ENCODE measurements at regions not wholly inside any gene's neighbourhood (a gene's known extent, or its start where the extent isn't known, plus 50 kb on each side); places are given as distances from the start of the nearest gene placed in this dataset.
A peak's percentile ranks its signal among the peaks of the same experiment; 100 is the strongest.

DNA sequence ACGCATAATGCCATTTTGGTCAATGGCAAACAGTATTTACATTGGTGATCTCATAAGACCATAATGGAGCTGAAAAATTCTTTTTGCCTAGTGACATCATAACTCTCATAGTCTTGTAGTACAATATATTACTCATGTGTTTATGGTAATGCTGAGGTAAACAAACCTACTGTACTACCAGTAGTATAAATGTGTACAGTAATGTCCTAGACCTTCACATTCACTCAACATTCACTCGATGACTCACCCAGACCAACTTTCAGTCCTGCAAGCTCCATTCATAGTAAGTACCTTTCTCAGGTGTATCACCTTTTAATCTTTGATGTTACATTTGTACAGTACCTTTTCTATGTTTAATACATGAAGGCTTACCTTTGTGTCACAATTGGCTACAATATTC lies 558.2 kb upstream of the PIK3C3 start (continued):
- TF ChIP-seq, protein P1, sequence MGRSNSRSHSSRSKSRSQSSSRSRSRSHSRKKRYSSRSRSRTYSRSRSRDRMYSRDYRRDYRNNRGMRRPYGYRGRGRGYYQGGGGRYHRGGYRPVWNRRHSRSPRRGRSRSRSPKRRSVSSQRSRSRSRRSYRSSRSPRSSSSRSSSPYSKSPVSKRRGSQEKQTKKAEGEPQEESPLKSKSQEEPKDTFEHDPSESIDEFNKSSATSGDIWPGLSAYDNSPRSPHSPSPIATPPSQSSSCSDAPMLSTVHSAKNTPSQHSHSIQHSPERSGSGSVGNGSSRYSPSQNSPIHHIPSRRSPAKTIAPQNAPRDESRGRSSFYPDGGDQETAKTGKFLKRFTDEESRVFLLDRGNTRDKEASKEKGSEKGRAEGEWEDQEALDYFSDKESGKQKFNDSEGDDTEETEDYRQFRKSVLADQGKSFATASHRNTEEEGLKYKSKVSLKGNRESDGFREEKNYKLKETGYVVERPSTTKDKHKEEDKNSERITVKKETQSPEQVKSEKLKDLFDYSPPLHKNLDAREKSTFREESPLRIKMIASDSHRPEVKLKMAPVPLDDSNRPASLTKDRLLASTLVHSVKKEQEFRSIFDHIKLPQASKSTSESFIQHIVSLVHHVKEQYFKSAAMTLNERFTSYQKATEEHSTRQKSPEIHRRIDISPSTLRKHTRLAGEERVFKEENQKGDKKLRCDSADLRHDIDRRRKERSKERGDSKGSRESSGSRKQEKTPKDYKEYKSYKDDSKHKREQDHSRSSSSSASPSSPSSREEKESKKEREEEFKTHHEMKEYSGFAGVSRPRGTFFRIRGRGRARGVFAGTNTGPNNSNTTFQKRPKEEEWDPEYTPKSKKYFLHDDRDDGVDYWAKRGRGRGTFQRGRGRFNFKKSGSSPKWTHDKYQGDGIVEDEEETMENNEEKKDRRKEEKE (IDR thresholded peaks at IDR 0.05): no peak

DNA sequence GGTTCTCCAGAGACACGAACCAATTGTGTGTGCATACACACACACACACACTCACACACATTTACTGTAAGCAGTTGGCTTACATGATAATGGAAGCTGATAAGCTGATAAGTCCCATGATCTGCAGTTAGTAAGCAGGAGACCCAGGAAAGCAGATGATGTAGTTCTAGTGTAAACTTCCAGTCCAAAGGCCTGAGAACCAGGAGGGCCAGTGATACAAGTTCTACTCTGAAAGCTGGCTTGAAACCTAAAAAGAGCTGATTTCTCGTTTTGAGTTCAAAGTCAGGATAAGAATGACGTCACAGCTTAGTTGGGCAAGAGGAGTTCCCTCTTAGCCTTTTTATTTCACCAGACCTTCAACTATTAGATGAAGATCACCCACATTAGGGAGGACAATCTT lies 558.8 kb upstream of the PIK3C3 start:
- no peak for FAIRE-seq
- Histone ChIP-seq H2AFZ (ENCODE audit: control insufficient read depth, low read depth, low read length) (no peak overlapping the region), H3K27ac (ENCODE audit: control insufficient read depth, insufficient read depth) (no peak overlapping the region), H4K20me1 (ENCODE audit: control insufficient read depth, insufficient read depth) (no peaks in the 10 kb centered on the region), H3K9ac (ENCODE audit: control insufficient read depth, insufficient read depth, low read length) (no peak overlapping the region), H3K79me2 (ENCODE audit: control insufficient read depth, insufficient read depth, low read length) (no peaks in the 10 kb centered on the region), H3K9me3 (replicated peaks; ENCODE audit: control insufficient read depth, insufficient read depth, low read length) (no peaks in the 10 kb centered on the region), H3K4me2 (ENCODE audit: control insufficient read depth, insufficient read depth) (no peak overlapping the region), H3K27me3 (replicated peaks in 1 of 2; ENCODE audit: control insufficient read depth in 2 of 2, insufficient read depth in 2 of 2, low read length in 1 of 2) (no peaks in the 10 kb centered on the region), H3K4me3 (no peak overlapping the region), H3K36me3 (ENCODE audit: control insufficient read depth in 2 of 2, insufficient read depth in 2 of 2, low read length in 1 of 2) (no peaks in the 10 kb centered on the region), H3K4me1 (ENCODE audit: control insufficient read depth, insufficient read depth, low read length) (no peaks in the 10 kb centered on the region)
- no peak for DNase-seq (ENCODE audit: low read depth, low spot score)
- BruUV-seq (replicated peaks): no TSS peak
- POLR2A ChIA-PET: no interaction called here
- SMC1A ChIA-PET (ENCODE audit: uncharacterized antibody, unreplicated experiment): no interaction called here
- 2% methylated on average over 3 of the region's 3 CpGs for WGBS (ENCODE audit: insufficient coverage, insufficient replicate concordance, low lambda C conversion rate, missing lambda C conversion rate)
- RAD21 ChIA-PET (ENCODE audit: unreplicated experiment): no interaction called here
- intact Hi-C loops (cut with micrococcal nuclease; ENCODE audit: unreplicated experiment): loop anchor here (10.0 kb wide), 1 partner anchor 461 kb away; no protein-coding TSS in a partner anchor
- no peak for ATAC-seq
- TF ChIP-seq, protein P2, sequence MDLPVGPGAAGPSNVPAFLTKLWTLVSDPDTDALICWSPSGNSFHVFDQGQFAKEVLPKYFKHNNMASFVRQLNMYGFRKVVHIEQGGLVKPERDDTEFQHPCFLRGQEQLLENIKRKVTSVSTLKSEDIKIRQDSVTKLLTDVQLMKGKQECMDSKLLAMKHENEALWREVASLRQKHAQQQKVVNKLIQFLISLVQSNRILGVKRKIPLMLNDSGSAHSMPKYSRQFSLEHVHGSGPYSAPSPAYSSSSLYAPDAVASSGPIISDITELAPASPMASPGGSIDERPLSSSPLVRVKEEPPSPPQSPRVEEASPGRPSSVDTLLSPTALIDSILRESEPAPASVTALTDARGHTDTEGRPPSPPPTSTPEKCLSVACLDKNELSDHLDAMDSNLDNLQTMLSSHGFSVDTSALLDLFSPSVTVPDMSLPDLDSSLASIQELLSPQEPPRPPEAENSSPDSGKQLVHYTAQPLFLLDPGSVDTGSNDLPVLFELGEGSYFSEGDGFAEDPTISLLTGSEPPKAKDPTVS (IDR thresholded peaks at IDR 0.05; ENCODE audit: low read depth, low read length): no peak
- TF ChIP-seq PAX5 (IDR thresholded peaks at IDR 0.05; ENCODE audit: borderline replicate concordance, low read depth, low read length): no peak
- peak; percentile 38 for TF ChIP-seq ATF7 (IDR thresholded peaks at IDR 0.05; ENCODE audit: low read depth)
- in situ Hi-C loops (cut with MboI): no loop called here
- CTCF ChIA-PET: no interaction called here

Data from GM12878 (cell line).